SK-N-SH (cell line): ENCODE measurements at regions not wholly inside any gene's neighbourhood (a gene's known extent, or its start where the extent isn't known, plus 50 kb on each side); places are given as distances from the start of the nearest gene placed in this dataset.

Source experiments
- CTCF ChIA-PET: fragments of 300-600, 350-600 bp; formaldehyde crosslinking; extraction: SDS; loops from one replicate; lab custom pipeline; 2021; lab: Yijun Ruan, JAX
- POLR2A ChIA-PET: fragments of 350-600 bp; sonication (Branson Sonifier 250); formaldehyde crosslinking; extraction: SDS; loops from one replicate; lab custom pipeline; 2020; ENCODE audit warnings: antibody characterized with exemption, inconsistent platforms; lab: Yijun Ruan, JAX
- DNase-seq: peaks from one replicate; pipeline ENCODE4 v3.0.0; 2012
- H2AFZ ChIP-seq: fragments of 200-600 bp; sonication (generic); 2 replicates; pipeline ENCODE4 v1.8.1; 2016; ENCODE audit warnings: antibody characterized with exemption, mild to moderate bottlenecking, low read depth
- H3F3A ChIP-seq: fragments of 200-600 bp; sonication (generic); replicated peaks from 2 replicates; pipeline ENCODE3; 2016; ENCODE audit warnings: antibody characterized with exemption, mild to moderate bottlenecking; ENCODE audit not compliant: insufficient read depth
- H3K27ac ChIP-seq, 2 experiments: fragments of 200-500 bp in 1 of 2; fragments of 200-600 bp in 1 of 2; sonication (Bioruptor generic) in 1 of 2; sonication (generic), shearing (Covaris generic) in 1 of 2; 2 replicates each; pipeline versions ENCODE4 v1.5.1 to v1.6.1; 2014 to 2016; ENCODE audit warnings: low read depth in 2 of 2, inconsistent platforms in 1 of 2, low read length in 1 of 2, mild to moderate bottlenecking in 1 of 2, mixed read lengths in 1 of 2
- H3K27me3 ChIP-seq: fragments of 200-600 bp; sonication (generic), shearing (Covaris generic); 2 replicates; pipeline ENCODE4 v1.6.1; 2016; ENCODE audit warnings: mixed run types; ENCODE audit not compliant: insufficient read depth
- H3K36me3 ChIP-seq, 2 experiments: fragments of 200-500 bp in 1 of 2; fragments of 200-600 bp in 1 of 2; sonication (Bioruptor generic) in 1 of 2; sonication (generic) in 1 of 2; replicated peaks in 1 of 2; 2 replicates each; pipeline versions ENCODE3 to v1.5.1; 2014 to 2016; ENCODE audit warnings: low read length in 1 of 2, mild to moderate bottlenecking in 1 of 2; ENCODE audit not compliant: insufficient read depth in 2 of 2, control insufficient read depth in 1 of 2
- H3K4me1 ChIP-seq, 2 experiments: fragments of 200-500 bp in 1 of 2; fragments of 200-600 bp in 1 of 2; sonication (Bioruptor generic) in 1 of 2; sonication (generic), shearing (Covaris generic) in 1 of 2; 2 replicates each; pipeline versions ENCODE4 v1.5.1 to v1.6.1; 2014 to 2016; ENCODE audit warnings: low read depth in 1 of 2, low read length in 1 of 2, mixed run types in 1 of 2; ENCODE audit not compliant: insufficient read depth in 2 of 2, control insufficient read depth in 1 of 2
- H3K4me2 ChIP-seq: fragments of 200-600 bp; sonication (generic), shearing (Covaris generic); 2 replicates; pipeline ENCODE4 v1.6.1; 2017; ENCODE audit warnings: mixed run types
- H3K4me3 ChIP-seq, 2 experiments: fragments of 200-500 bp in 1 of 2; fragments of 200-600 bp in 1 of 2; sonication (Bioruptor generic) in 1 of 2; sonication (generic), shearing (Covaris generic) in 1 of 2; 2 replicates each; pipeline versions ENCODE4 v1.5.1 to v1.8.1; 2014 to 2016; ENCODE audit warnings: low read depth in 2 of 2, inconsistent platforms in 1 of 2, low read length in 1 of 2, mild to moderate bottlenecking in 1 of 2, mixed read lengths in 1 of 2, moderate library complexity in 1 of 2
- H3K79me2 ChIP-seq: fragments of 200-600 bp; sonication (generic); 2 replicates; pipeline ENCODE4 v1.8.1; 2017; ENCODE audit warnings: mild to moderate bottlenecking; ENCODE audit not compliant: insufficient read depth
- H3K9ac ChIP-seq: fragments of 200-600 bp; sonication (generic); 2 replicates; pipeline ENCODE4 v1.6.1; 2017; ENCODE audit warnings: mixed run types
- H3K9me2 ChIP-seq: fragments of 200-600 bp; sonication (generic); 2 replicates; pipeline ENCODE4 v1.6.1; 2017; ENCODE audit warnings: mixed run types
- H3K9me3 ChIP-seq: fragments of 200-600 bp; sonication (generic); 2 replicates; pipeline ENCODE4 v1.6.1; 2017; ENCODE audit warnings: mixed run types, mild to moderate bottlenecking, moderate library complexity
- H4K20me1 ChIP-seq: fragments of 200-600 bp; sonication (generic); 2 replicates; pipeline ENCODE4 v1.6.1; 2017; ENCODE audit warnings: mild to moderate bottlenecking, mixed run types; ENCODE audit not compliant: insufficient read depth
- FOSL2 ChIP-seq: IDR thresholded peaks from 2 replicates; pipeline ENCODE4 v1.4.0; 2012; ENCODE audit warnings: low read depth, mild to moderate bottlenecking, moderate library complexity, borderline replicate concordance
- MEF2A ChIP-seq: IDR thresholded peaks from 2 replicates; pipeline ENCODE4 v1.4.0; 2012; ENCODE audit warnings: low read depth, borderline replicate concordance
- MXI1 ChIP-seq: IDR thresholded peaks from 2 replicates; pipeline ENCODE4 v1.6.1; 2012; ENCODE audit warnings: mild to moderate bottlenecking, low read depth, low read length, improper control_type of control experiment
- POLR2AphosphoS5 ChIP-seq: IDR thresholded peaks from 2 replicates; pipeline ENCODE4 v1.6.1; 2012; ENCODE audit warnings: low read depth, low read length
- RCOR1 ChIP-seq: fragments of 150-350 bp; IDR thresholded peaks from 2 replicates; pipeline ENCODE4 v1.6.1; 2017; ENCODE audit warnings: antibody characterized with exemption, low read length
- RFX5 ChIP-seq: IDR thresholded peaks from 2 replicates; pipeline ENCODE4 v1.6.1; 2012; ENCODE audit warnings: mild to moderate bottlenecking, improper control_type of control experiment, low read length
- TAF1 ChIP-seq: IDR thresholded peaks from 2 replicates; pipeline ENCODE4 v1.6.1; 2012; ENCODE audit warnings: low read depth, mild to moderate bottlenecking, low read length, moderate library complexity, borderline replicate concordance
- TCF12 ChIP-seq: IDR thresholded peaks from 2 replicates; pipeline ENCODE4 v1.4.0; 2012
- YY1 ChIP-seq: IDR thresholded peaks from 2 replicates; pipeline ENCODE4 v1.4.0; 2012; ENCODE audit warnings: low read depth, mild to moderate bottlenecking
- WGBS: methylation state at CpG from one replicate; pipeline ENCODE4 v1.1.6; 2017; ENCODE audit warnings: low lambda C conversion rate; 5-methylcytosine and 5-hydroxymethylcytosine counted together
- TF ChIP-seq, protein P1 (sequence below): fragments of 150-350 bp; IDR thresholded peaks from 2 replicates; pipeline ENCODE4 v1.6.1; 2016; ENCODE audit warnings: mild to moderate bottlenecking, low read depth, low read length
- TF ChIP-seq, protein P2 (sequence below): IDR thresholded peaks from 2 replicates; pipeline ENCODE4 v1.6.1; 2012; ENCODE audit warnings: mild to moderate bottlenecking, low read depth, low read length, moderate library complexity

DNA sequence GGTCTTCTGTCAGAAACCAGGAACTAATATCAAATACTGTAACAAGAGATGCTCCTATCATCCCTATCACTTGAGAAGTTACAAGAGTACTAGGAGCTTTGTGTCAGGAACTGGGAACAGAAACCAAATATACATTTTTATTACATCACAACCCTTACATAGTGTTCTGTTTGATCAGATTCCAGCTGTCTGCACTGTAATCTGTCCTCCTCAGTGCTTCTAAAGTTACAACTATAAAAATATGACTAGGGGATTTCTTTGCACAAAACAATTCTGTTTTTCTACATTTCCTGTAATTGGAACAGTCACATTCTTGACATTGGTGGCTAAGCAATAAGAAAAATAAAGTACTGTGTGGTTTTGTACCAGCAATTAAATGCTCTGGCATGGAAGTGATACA is 686.0 kb downstream of the PDHA2 start:
- H3K4me3 ChIP-seq = no peak overlapping the region
- no peaks in the 10 kb centered on the region for H3K36me3 ChIP-seq
- no peak overlapping the region for H3K9ac ChIP-seq
- no peaks in the 10 kb centered on the region for H3F3A ChIP-seq
- H2AFZ ChIP-seq = no peak overlapping the region
- no peak overlapping the region for H3K4me2 ChIP-seq
- no peaks in the 10 kb centered on the region for H3K79me2 ChIP-seq
- no peaks in the 10 kb centered on the region; the same call in 1 of the 2 replicates for H3K9me2 ChIP-seq
- no peak for DNase-seq
- TF ChIP-seq POLR2AphosphoS5 (no peak), RCOR1 (no peak), MEF2A (no peak), FOSL2 (no peak), YY1 (no peak), MXI1 (no peak), TCF12 (no peak)
- TF ChIP-seq, protein P1, sequence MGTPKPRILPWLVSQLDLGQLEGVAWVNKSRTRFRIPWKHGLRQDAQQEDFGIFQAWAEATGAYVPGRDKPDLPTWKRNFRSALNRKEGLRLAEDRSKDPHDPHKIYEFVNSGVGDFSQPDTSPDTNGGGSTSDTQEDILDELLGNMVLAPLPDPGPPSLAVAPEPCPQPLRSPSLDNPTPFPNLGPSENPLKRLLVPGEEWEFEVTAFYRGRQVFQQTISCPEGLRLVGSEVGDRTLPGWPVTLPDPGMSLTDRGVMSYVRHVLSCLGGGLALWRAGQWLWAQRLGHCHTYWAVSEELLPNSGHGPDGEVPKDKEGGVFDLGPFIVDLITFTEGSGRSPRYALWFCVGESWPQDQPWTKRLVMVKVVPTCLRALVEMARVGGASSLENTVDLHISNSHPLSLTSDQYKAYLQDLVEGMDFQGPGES = no peak
- POLR2A ChIA-PET = no interaction called here
- H3K4me1 ChIP-seq = no peaks in the 10 kb centered on the region
- H3K27me3 ChIP-seq = no peaks in the 10 kb centered on the region
- H4K20me1 ChIP-seq = no peaks in the 10 kb centered on the region
- H3K9me3 ChIP-seq = no peaks in the 10 kb centered on the region
- CTCF ChIA-PET = no interaction called here
- H3K27ac ChIP-seq = no peak overlapping the region

DNA sequence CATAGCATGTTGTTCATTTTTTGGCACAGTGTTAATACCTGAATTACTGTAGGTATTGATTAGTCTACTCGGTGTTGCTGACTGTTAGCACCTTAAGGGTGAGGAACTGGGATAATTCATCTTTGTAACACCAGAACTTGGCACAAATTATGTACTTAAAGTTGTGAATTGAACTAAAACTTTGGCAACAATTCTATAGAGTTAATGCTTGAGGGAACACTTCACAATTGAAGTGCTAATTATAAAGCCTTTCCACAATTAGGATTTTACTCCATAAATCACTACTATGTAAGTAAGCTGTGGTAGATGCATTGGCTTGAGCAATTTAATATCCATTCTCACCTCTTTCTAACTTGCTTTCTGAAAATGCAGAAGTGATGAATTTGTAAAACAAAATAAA is 686.7 kb downstream of the PDHA2 start:
- no peak for DNase-seq
- Histone ChIP-seq H3K79me2 (no peaks in the 10 kb centered on the region), H3K36me3 (no peaks in the 10 kb centered on the region), H3K4me3 (no peak overlapping the region), H3K27me3 (no peaks in the 10 kb centered on the region), H3K9me3 (no peaks in the 10 kb centered on the region), H3K27ac (no peak overlapping the region), H3F3A (no peaks in the 10 kb centered on the region), H2AFZ (no peak overlapping the region), H3K4me2 (no peak overlapping the region), H4K20me1 (no peaks in the 10 kb centered on the region), H3K4me1 (no peaks in the 10 kb centered on the region), H3K9ac (no peak overlapping the region), H3K9me2 (no peaks in the 10 kb centered on the region; the same call in 1 of the 2 replicates)
- WGBS = 30% methylated on average over 1 of the region's 1 CpG
- CTCF ChIA-PET = no interaction called here
- POLR2A ChIA-PET = no interaction called here
- TF ChIP-seq, protein P2, sequence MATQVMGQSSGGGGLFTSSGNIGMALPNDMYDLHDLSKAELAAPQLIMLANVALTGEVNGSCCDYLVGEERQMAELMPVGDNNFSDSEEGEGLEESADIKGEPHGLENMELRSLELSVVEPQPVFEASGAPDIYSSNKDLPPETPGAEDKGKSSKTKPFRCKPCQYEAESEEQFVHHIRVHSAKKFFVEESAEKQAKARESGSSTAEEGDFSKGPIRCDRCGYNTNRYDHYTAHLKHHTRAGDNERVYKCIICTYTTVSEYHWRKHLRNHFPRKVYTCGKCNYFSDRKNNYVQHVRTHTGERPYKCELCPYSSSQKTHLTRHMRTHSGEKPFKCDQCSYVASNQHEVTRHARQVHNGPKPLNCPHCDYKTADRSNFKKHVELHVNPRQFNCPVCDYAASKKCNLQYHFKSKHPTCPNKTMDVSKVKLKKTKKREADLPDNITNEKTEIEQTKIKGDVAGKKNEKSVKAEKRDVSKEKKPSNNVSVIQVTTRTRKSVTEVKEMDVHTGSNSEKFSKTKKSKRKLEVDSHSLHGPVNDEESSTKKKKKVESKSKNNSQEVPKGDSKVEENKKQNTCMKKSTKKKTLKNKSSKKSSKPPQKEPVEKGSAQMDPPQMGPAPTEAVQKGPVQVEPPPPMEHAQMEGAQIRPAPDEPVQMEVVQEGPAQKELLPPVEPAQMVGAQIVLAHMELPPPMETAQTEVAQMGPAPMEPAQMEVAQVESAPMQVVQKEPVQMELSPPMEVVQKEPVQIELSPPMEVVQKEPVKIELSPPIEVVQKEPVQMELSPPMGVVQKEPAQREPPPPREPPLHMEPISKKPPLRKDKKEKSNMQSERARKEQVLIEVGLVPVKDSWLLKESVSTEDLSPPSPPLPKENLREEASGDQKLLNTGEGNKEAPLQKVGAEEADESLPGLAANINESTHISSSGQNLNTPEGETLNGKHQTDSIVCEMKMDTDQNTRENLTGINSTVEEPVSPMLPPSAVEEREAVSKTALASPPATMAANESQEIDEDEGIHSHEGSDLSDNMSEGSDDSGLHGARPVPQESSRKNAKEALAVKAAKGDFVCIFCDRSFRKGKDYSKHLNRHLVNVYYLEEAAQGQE = no peak
- TF ChIP-seq RFX5 (no peak), TAF1 (no peak)
